WTC11 (cell line): ENCODE measurements at regions not wholly inside any gene's neighbourhood (a gene's known extent, or its start where the extent isn't known, plus 50 kb on each side); places are given as distances from the start of the nearest gene placed in this dataset.

Experiments
- ATAC-seq: fragments of 200-7000 bp; cut with Tn5 transposase; 2 replicates; pipeline ENCODE4 v1.10.0; 2021; ENCODE audit warnings: mild to moderate bottlenecking, moderate library complexity
- CTCF ChIA-PET: fragments of 300-600 bp; sonication (Branson Sonifier 250); formaldehyde crosslinking; loops from one replicate; lab custom pipeline; 2021; ENCODE audit warnings: antibody characterized with exemption; lab: Charles Lee
- POLR2A ChIA-PET: fragments of 350-600 bp; sonication (Branson Sonifier 250); formaldehyde crosslinking; loops from one replicate; lab custom pipeline; 2021; ENCODE audit warnings: antibody characterized with exemption; lab: Charles Lee
- DNase-seq: peaks from one replicate; pipeline ENCODE4 v3.0.0; 2021; ENCODE audit warnings: low spot score
- H3K27ac Mint-ChIP-seq: 2 replicates; pipeline ENCODE4 v1.8.0; 2021; ENCODE audit warnings: mixed read lengths
- H3K27me3 Mint-ChIP-seq: 2 replicates; pipeline ENCODE4 v1.8.0; 2021; ENCODE audit warnings: low read depth, mild to moderate bottlenecking, moderate library complexity, mixed read lengths
- H3K36me3 Mint-ChIP-seq: 2 replicates; pipeline ENCODE4 v1.8.0; 2021; ENCODE audit warnings: mixed read lengths
- H3K4me1 Mint-ChIP-seq: 2 replicates; pipeline ENCODE4 v1.8.0; 2022; ENCODE audit warnings: mixed read lengths
- H3K4me3 Mint-ChIP-seq: 2 replicates; pipeline ENCODE4 v1.8.0; 2021; ENCODE audit warnings: mild to moderate bottlenecking, moderate library complexity, mixed read lengths
- H3K9me3 Mint-ChIP-seq: 2 replicates; pipeline ENCODE4 v1.8.0; 2021; ENCODE audit warnings: mixed read lengths
- ATF6 ChIP-seq: sonication (generic); formaldehyde crosslinking; IDR thresholded peaks from 2 replicates; pipeline ENCODE4 v1.8.1; 2023; ENCODE audit warnings: mild to moderate bottlenecking, missing genetic modification reagents
- CDX4 ChIP-seq: fragments of 250-450 bp; sonication (Bioruptor Pico); IDR thresholded peaks from 2 replicates; pipeline ENCODE4 v1.9.0; 2021; ENCODE audit warnings: moderate library complexity, mild to moderate bottlenecking, inconsistent platforms, borderline replicate concordance
- CTCF ChIP-seq: fragments of 200-600 bp; IDR thresholded peaks from 2 replicates; pipeline ENCODE4 v1.8.0; 2022; ENCODE audit warnings: antibody characterized with exemption
- E2F4 ChIP-seq: sonication (generic); formaldehyde crosslinking; IDR thresholded peaks from 2 replicates; pipeline ENCODE4 v1.8.1; 2022; ENCODE audit warnings: low read depth, mild to moderate bottlenecking, moderate library complexity, missing genetic modification reagents, borderline replicate concordance
- E2F5 ChIP-seq: sonication (generic); formaldehyde crosslinking; IDR thresholded peaks from 2 replicates; pipeline ENCODE4 v1.8.1; 2022; ENCODE audit warnings: mild to moderate bottlenecking, moderate library complexity, missing genetic modification reagents
- JAZF1 ChIP-seq: fragments of 250-450 bp; sonication (Bioruptor Pico); IDR thresholded peaks from 2 replicates; pipeline ENCODE4 v1.9.0; 2021; ENCODE audit warnings: moderate library complexity, mild to moderate bottlenecking, inconsistent platforms
- MLX ChIP-seq: sonication (generic); formaldehyde crosslinking; IDR thresholded peaks from 2 replicates; pipeline ENCODE4 v1.8.1; 2023; ENCODE audit warnings: mild to moderate bottlenecking, missing genetic modification reagents, moderate library complexity
- MYBL2 ChIP-seq: sonication (generic); formaldehyde crosslinking; IDR thresholded peaks from 2 replicates; pipeline ENCODE4 v1.8.1; 2023; ENCODE audit warnings: mild to moderate bottlenecking, moderate library complexity, missing genetic modification reagents
- NFATC4 ChIP-seq: fragments of 250-450 bp; sonication (Bioruptor Pico); IDR thresholded peaks from 2 replicates; pipeline ENCODE4 v1.9.0; 2021; ENCODE audit warnings: mild to moderate bottlenecking
- NR1H2 ChIP-seq: sonication (generic); formaldehyde crosslinking; IDR thresholded peaks from 2 replicates; pipeline ENCODE4 v1.9.0; 2021; ENCODE audit warnings: mild to moderate bottlenecking, moderate library complexity, missing genetic modification reagents
- NR2C2 ChIP-seq: sonication (generic); formaldehyde crosslinking; IDR thresholded peaks from 2 replicates; pipeline ENCODE4 v1.8.0; 2022; ENCODE audit warnings: mild to moderate bottlenecking, missing genetic modification reagents
- STAT6 ChIP-seq: sonication (generic); formaldehyde crosslinking; conservative IDR thresholded peaks from 2 replicates; pipeline ENCODE4 v1.8.1; 2023; ENCODE audit warnings: mild to moderate bottlenecking, low read depth, missing genetic modification reagents, moderate library complexity
- USF1 ChIP-seq: sonication (generic); formaldehyde crosslinking; IDR thresholded peaks from 2 replicates; pipeline ENCODE4 v1.8.0; 2022; ENCODE audit warnings: mild to moderate bottlenecking, missing genetic modification reagents
- ZNF281 ChIP-seq: sonication (generic); formaldehyde crosslinking; IDR thresholded peaks from 2 replicates; pipeline ENCODE4 v1.8.0; 2023; ENCODE audit warnings: mild to moderate bottlenecking, missing genetic modification reagents
- ZNF317 ChIP-seq: sonication (generic); formaldehyde crosslinking; IDR thresholded peaks from 2 replicates; pipeline ENCODE4 v1.8.1; 2023; ENCODE audit warnings: low read depth, mild to moderate bottlenecking, moderate library complexity, missing genetic modification reagents, borderline replicate concordance

GRCh38 chr12:34376133-34376799 is 354.0 kb downstream of the ALG10 start:
- Mint-ChIP-seq H3K27ac (no peak overlapping the region), H3K4me1 (no peaks in the 10 kb centered on the region), H3K4me3 (no peak overlapping the region)
- POLR2A ChIA-PET, result no interaction called here
- DNase-seq, result no peak
- TF ChIP-seq JAZF1 (CRISPR knock-in tag) (no peak), ZNF317 (CRISPR knock-in tag) (no peak), ATF6 (CRISPR knock-in tag) (no peak), E2F5 (CRISPR knock-in tag) (no peak), NFATC4 (CRISPR knock-in tag) (no peak), STAT6 (no peak), MYBL2 (no peak), USF1 (CRISPR knock-in tag) (no peak)
- TF ChIP-seq, all 79 proteins: peak for 0
- peaks cover 33% of the 10 kb centered on the region for H3K9me3 Mint-ChIP-seq
- no peak for ATAC-seq
- peaks cover 10% of the 10 kb centered on the region for H3K27me3 Mint-ChIP-seq
- H3K36me3 Mint-ChIP-seq, result peaks cover 76% of the 10 kb centered on the region
- CTCF ChIA-PET, result no interaction called here

- H3K4me1 Mint-ChIP-seq, result no peaks in the 10 kb centered on the region
- no peak overlapping the region for H3K4me3 Mint-ChIP-seq
- CTCF ChIA-PET, result no interaction called here
- ATAC-seq, result no peak
- peaks cover 35% of the 10 kb centered on the region for H3K9me3 Mint-ChIP-seq
- H3K27me3 Mint-ChIP-seq, result peaks cover 10% of the 10 kb centered on the region
- POLR2A ChIA-PET, result no interaction called here
- H3K36me3 Mint-ChIP-seq, result peaks cover 76% of the 10 kb centered on the region
- DNase-seq, result no peak
- H3K27ac Mint-ChIP-seq, result no peak overlapping the region
- TF ChIP-seq MLX (CRISPR knock-in tag), result no peak
- no peak for TF ChIP-seq CDX4 (CRISPR knock-in tag)
- TF ChIP-seq E2F4 (CRISPR knock-in tag), result no peak
- no peak for TF ChIP-seq ZNF281 (CRISPR knock-in tag)
- no peak for TF ChIP-seq NR2C2
- no peak for TF ChIP-seq CTCF
- no peak for TF ChIP-seq NR1H2 (CRISPR knock-in tag)
These were observed 355.1 kb downstream of the ALG10 start for GRCh38 chr12:34377243-34378035.
